LNCaP clone FGC (cell line): ENCODE measurements at regions not wholly inside any gene's neighbourhood (a gene's known extent, or its start where the extent isn't known, plus 50 kb on each side); places are given as distances from the start of the nearest gene placed in this dataset.
"Not testable (repeated sequence)": the region's sequence is repeated elsewhere in the genome, so short reads cannot be mapped to it uniquely, and the experiment has no call there.

ENCODE experiments used
- DNase-seq: peaks from one replicate; pipeline ENCODE4 v3.0.0-alpha.2; 2011; ENCODE audit warnings: low read depth
- H3K4me3 ChIP-seq: 2 replicates; pipeline ENCODE4 v1.5.1; 2011; ENCODE audit warnings: mild to moderate bottlenecking, low read depth, low read length, control low read depth
- TF ChIP-seq, protein P1 (sequence below): IDR thresholded peaks from 2 replicates; pipeline ENCODE4 v1.5.1; 2012; ENCODE audit warnings: mild to moderate bottlenecking; ENCODE audit not compliant: control insufficient read depth, insufficient read depth; ENCODE audit errors: extremely low read depth

GRCh38 chr18:10248738-10249137 is 205.7 kb upstream of the APCDD1 start:
- no peak for DNase-seq
- TF ChIP-seq, protein P1, sequence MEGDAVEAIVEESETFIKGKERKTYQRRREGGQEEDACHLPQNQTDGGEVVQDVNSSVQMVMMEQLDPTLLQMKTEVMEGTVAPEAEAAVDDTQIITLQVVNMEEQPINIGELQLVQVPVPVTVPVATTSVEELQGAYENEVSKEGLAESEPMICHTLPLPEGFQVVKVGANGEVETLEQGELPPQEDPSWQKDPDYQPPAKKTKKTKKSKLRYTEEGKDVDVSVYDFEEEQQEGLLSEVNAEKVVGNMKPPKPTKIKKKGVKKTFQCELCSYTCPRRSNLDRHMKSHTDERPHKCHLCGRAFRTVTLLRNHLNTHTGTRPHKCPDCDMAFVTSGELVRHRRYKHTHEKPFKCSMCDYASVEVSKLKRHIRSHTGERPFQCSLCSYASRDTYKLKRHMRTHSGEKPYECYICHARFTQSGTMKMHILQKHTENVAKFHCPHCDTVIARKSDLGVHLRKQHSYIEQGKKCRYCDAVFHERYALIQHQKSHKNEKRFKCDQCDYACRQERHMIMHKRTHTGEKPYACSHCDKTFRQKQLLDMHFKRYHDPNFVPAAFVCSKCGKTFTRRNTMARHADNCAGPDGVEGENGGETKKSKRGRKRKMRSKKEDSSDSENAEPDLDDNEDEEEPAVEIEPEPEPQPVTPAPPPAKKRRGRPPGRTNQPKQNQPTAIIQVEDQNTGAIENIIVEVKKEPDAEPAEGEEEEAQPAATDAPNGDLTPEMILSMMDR, result no peak
- no peak overlapping the region for H3K4me3 ChIP-seq

DNA sequence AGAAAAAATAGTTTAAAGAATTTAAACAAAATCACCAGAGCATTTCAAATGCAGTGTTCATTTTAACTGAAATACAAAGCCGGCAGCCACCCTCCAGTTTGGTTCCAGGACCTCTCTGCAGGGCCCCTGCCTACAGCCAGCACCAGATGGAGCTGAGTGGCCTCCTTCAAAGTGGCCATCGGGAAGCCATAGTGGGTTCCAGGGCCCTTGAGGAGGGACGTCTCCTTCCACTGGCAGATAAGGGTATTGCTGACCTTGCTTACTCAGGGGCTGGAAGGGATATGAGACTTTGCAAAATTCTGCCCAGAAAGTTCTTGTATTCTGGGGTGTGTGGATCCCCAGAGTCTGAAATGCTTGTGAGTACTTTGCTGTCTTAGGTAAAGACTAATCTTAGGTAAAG is 205.2 kb upstream of the APCDD1 start:
- no peak for DNase-seq
- TF ChIP-seq, protein P1, result no peak

GRCh38 chr18:10249801-10250200 is 204.6 kb upstream of the APCDD1 start:
- TF ChIP-seq, protein P1, result no peak
- H3K4me3 ChIP-seq, result no peak overlapping the region
- DNase-seq, result no peak

More for the DNA sequence above, 205.2 kb upstream of the APCDD1 start:
- H3K4me3 ChIP-seq, result no peak overlapping the region

DNA sequence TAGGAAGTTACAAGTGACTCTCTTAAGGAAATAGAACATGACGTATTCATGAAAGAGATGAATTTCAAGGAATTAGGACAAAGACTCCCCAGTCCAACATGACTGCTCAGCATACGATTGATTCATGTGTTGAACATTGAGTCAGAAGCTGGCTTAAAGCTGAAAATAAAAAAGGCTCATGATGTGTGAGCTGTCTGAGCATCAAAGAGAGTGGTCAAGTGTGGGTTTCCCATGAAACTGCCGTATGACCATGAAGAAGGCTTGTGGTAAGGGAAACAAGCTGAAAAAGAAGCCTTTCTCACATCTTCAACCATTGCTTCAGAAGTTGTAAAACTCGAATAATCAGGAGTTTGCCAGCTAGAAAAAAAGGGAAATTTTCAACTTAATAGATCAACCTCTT is 201.9 kb upstream of the APCDD1 start:
- no peak overlapping the region for H3K4me3 ChIP-seq
- no peak for DNase-seq
- TF ChIP-seq, protein P1, result no peak

GRCh38 chr18:10252952-10253705 is 201.3 kb upstream of the APCDD1 start:
- peak; percentile 28 for DNase-seq
- no peak overlapping the region for H3K4me3 ChIP-seq
- TF ChIP-seq, protein P1, result no peak

DNA sequence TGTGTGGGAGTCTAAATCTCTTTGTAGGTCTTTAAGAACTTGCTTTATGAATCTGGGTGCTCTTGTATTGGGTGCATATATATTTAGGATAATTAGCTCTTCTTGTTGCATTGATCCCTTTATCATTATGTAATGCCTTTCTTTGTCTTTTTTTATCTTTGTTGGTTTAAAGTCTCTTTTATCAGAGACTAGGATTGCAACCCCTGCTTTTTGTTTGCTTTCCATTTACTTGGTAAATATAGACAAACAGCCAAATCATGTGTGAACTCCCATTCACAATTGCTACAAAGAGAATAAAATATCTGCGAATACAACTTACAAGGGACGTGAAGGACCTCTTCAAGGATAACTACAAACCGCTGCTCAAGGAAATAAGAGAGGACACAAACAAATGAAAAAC is 198.2 kb upstream of the APCDD1 start:
- DNase-seq, H3K4me3 ChIP-seq: not testable (repeated sequence)

- no peak for DNase-seq
- TF ChIP-seq, protein P1, result no peak
- H3K4me3 ChIP-seq, result no peak overlapping the region
Observed at GRCh38 chr18:10258836-10259474, 195.5 kb upstream of the APCDD1 start.
